HG03135 (cell line): ENCODE measurements at regions not wholly inside any gene's neighbourhood (a gene's known extent, or its start where the extent isn't known, plus 50 kb on each side); places are given as distances from the start of the nearest gene placed in this dataset.
"Not testable (repeated sequence)": the region's sequence is repeated elsewhere in the genome, so short reads cannot be mapped to it uniquely, and the experiment has no call there.

ENCODE experiments used
- ATAC-seq: cut with Tn5 transposase; IDR thresholded peaks from one replicate; pipeline ENCODE4 v1.9.1; 2021; ENCODE audit warnings: mild to moderate bottlenecking, moderate library complexity; ENCODE audit not compliant: unreplicated experiment

DNA sequence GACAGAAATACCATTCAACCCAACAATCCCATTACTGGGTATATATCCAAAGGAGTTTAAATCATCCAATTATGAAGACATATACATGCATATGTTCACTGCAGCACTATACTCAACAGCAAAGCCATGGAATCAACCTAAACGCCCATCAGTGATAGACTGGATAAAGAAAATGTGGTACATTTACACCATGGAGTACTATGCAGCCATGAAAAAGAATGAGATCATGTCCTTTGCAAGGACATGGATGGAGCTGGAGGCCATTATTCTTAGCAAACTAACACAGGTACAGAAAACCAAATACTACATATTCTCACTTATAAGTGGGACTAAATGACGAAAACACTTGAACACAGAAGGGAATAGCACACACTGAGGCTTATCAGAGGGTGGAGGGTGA lies 230.6 kb upstream of the ETAA1 start:
- not testable (repeated sequence) for ATAC-seq

DNA sequence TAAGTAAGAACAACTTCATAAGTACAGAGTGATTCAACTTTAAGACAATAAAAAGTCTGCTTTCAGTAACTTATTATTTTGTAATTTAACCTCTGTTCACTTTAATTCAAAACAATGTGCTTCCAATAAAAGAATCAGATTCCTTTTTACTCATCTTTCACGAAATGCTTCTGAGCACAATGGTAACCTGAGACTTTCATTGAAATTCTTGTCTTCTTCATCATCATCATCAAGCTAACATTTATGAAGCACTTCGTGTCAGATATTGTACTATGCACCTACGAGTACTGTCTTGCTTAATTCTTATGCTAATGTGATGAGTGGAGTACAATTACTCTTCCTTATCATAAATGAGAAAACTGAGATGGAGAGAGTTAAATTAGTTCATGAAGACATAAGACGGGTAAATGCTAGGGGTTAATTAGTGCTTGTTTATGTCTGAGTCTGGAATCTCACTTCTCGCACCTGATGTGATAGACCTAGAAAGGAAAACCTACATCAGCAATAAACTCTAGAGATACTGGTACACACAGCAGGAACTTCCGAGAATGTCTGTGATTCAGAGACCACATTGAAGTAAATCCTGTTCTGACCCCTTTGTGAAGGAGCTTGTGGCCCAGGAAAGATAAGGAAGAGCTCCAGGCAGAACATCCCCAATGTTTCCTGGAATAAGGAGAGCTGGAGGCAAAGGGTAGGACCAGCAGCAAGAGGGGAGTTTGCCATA lies 227.6 kb upstream of the ETAA1 start:
- no peak for ATAC-seq

DNA sequence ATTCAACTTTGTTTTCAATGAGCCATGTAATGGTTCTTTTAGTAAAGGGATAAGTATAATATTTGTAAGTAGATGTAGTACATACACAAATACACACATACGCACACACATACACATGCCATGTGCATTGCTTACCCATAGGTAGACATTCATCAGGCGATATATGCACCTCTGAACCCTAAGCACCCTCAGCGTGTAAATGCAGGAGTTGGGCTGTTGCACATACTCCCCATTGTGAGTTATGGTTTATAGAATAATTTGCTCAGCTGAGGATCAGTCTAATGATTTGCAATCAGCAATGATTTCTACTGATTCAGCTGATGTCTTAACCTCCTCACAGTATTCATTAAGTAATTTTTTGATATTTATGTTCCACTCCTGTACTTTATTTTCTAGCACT lies 217.6 kb upstream of the ETAA1 start:
- no peak for ATAC-seq

GRCh38 chr2:67180841-67181240 lies 216.3 kb upstream of the ETAA1 start:
- no peak for ATAC-seq

- no peak for ATAC-seq
Observed at GRCh38 chr2:67182884-67183283, 214.2 kb upstream of the ETAA1 start.

- ATAC-seq: no peak
Observed at GRCh38 chr2:67186326-67186725, 210.8 kb upstream of the ETAA1 start.

GRCh38 chr2:67186871-67187270 lies 210.3 kb upstream of the ETAA1 start:
- ATAC-seq: no peak

DNA sequence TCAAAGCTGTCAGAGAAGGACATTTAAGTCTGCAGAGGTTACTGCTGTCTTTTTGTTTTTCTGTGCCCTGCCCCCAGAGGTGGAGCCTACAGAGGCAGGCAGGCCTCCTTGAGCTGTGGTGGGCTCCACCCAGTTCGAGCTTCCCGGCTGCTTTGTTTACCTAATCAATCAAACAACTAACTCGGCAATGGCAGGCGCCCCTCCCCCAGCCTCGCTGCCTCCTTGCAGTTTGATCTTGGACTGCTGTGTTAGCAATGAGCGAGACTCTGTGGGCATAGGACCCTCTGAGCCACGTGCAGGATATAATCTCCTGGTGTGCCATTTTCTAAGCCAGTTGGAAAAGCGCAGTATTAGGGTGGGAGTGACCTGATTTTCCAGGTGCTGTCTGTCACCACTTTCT lies 201.8 kb upstream of the ETAA1 start:
- ATAC-seq: not testable (repeated sequence)

DNA sequence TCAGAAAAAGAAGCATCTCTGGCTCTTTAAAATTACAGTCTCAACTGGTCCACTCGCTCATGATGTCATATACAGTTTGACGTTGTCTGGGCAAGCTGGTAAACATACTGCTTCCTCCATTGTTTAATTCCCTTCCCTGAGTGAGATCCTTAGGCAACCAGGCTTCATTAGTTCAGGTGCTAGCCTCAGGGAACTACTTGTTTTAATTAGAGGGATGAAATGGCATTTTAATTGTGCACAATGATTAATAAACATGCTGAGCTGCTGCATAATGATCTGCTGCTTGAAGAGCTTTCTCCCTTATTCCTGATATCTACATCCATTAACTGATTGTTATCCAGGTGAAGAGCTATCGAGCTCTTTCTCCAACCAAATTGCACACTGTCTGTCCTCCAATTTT lies 195.6 kb upstream of the ETAA1 start:
- ATAC-seq: no peak

DNA sequence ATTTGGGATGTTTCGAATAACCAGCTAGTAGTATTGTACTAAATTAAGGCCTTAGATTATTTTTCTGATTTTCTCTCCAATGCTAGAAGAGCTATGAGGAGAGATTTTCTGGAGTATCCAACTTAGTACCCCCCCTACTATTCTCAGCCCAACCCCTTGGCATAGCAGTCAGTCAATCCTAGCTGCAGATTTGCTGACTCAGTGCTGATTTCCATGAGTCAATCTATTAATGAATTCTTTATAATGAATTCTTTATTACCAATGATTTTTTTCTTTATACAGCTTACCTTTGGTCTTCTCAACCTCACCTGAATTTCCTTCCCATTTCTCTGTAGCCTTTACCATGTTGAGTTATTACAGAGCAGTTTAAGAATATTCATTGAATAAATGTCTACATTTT lies 192.8 kb upstream of the ETAA1 start:
- ATAC-seq: no peak

DNA sequence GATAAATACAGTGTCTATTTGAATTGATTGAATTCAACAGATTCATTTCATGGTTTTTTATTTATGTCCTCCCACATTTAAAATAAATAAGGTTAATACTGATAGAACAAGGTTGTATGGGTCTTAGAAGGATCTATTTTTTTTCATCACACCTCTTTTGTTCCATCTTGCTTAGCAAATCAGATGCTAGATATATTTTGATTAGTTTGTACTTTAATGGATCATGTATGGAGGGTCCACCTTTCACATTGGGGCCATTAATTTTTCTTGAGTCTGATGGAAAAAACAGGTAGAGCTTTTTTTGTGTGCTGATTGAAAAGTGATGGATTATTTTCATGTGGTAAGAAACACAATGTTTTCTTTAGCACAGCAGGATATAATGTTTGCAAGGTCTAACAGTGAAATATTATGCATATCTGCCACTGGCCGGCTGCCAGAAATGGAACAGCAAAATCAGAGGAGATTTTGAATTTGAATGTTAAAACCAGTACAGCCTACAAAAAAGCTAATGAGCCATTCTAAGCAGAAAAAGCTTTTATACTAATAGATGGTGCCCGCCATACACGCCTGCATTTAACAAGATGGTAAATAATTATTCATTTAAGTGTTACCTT lies 188.1 kb upstream of the ETAA1 start:
- ATAC-seq: no peak

DNA sequence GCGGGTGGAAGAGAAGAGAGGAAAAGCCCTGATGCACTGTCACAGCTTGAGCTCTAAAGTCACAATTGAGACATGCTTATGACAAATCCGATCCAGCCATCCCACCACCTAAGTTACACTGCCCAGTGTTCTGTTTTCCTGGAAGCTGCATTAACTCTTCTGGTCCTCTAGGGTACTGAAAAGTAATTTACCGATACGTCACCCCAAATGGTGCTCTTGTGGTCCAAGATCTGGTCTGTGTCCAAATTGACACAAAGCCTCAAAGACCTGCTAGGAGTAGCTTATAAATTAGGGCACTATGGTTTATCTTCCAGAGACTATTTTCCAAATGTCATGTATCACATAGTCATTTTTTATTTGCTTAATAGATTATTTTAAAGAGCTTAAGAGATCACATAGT lies 186.7 kb upstream of the ETAA1 start:
- ATAC-seq: no peak

GRCh38 chr2:67212203-67212602 lies 184.9 kb upstream of the ETAA1 start:
- no peak for ATAC-seq

DNA sequence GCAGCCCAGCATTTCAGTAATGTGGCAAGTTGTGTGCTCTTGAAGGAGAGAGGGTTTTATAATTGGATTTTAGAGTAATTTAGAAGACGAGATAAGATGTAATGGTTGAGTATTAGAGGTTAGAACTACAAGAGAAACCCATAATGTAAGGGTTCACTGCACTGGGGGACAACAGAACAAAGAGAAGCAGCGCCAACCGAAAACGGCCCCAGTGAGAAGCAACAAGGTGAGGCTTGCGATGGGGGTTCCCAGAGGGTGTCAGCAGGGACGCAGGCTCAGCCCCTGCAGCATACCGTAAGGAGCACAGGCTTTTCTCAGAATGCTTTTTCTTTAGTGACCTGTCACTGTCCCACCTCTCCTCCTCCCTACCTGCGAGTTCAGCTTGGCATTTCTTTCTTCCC lies 183.9 kb upstream of the ETAA1 start:
- no peak for ATAC-seq

- no peak for ATAC-seq
Observed at GRCh38 chr2:67213677-67214402, 183.3 kb upstream of the ETAA1 start.

- no peak for ATAC-seq
Observed at GRCh38 chr2:67214585-67215185, 182.4 kb upstream of the ETAA1 start.

DNA sequence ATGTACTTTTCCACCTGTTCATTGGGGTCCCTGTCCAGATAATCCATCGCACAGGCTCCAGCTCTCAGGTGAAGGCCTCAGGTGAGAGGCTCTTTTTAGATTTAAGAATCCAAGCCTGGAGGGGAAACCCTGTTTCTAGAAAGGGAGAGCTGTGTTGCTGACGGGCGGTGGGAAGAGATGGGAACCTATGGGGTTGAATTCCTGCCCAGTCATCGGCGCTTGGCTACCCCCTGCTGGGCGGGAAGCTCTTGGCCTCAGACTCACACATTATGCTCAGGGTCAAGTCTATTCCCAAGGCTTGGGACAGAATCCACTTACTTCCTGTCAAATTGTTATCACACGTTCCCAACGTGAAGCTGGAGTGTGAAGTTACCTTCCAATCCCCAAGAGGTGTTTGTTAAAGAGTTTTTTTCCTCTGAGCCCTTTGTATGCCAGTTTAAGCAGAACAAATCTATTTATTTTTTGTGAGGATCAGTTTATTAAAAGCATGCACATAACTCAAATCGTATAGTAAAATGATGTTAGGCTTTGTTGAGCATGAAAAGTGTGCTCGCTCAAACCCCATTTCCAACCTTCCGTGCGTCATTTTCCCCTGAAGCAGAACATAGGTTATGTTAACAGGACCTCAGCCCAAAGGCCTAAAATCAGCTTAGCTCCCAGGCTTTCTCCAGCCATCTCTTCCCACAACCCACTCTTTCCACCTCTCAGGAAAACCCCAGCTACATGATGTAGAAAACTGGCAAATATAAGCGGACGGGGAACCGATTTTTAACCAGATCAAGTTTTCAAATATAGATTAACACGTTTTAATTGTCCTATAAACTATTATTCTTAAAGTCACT lies 181.7 kb upstream of the ETAA1 start:
- no peak for ATAC-seq

DNA sequence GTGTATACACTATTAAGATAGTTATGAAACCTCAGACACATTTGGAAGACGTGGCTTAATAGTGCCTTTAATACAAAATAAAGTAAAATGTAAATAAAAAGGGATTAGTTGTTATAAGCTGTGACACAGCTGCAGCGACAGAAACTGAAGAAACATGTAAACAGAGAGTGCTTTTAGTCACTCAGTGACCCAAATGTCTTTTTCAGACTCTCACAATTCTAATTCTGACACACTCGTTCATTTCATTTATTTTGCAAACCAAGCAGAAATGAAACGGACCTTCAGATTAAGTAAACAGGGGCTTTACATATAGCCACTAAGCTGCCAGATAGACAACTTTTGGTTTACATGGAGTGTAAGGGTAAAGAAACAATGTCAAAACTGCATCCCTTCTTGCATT lies 181.0 kb upstream of the ETAA1 start:
- no peak for ATAC-seq

GRCh38 chr2:67216881-67217280 lies 180.3 kb upstream of the ETAA1 start:
- ATAC-seq: no peak

DNA sequence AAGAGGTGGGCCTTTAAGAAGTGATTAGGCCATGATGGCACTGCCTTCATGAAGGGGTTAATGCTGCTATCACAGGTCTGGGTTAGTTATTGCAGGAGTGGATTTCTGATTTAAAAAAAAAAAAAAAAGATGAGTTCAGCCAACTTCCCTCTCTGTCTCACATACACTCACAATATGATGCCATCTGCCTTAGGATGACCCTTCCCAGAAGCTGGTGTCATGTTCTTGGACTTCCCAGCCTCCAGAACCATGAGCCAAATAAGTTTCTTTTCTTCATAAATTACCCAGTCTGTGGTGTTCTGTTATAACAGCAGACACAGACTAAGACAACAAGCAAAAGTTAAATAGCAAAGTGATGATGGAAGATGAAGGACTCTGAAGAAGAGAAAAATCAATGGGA lies 179.7 kb upstream of the ETAA1 start:
- ATAC-seq: no peak

- ATAC-seq: no peak
Observed at GRCh38 chr2:67218056-67218455, 179.1 kb upstream of the ETAA1 start.
